ENCODE measurements at regions not wholly inside any gene's neighbourhood (a gene's known extent, or its start where the extent isn't known, plus 50 kb on each side); places are given as distances from the start of the nearest gene placed in this dataset.

GRCh38 chr5:4065472-4066320 lies 470.1 kb downstream of the IRX1 start:
- peaks cover 9% of the 10 kb centered on the region for H3K9me3 Mint-ChIP-seq (ENCODE audit: low read depth, unreplicated experiment)

GRCh38 chr5:4068171-4068570 lies 472.5 kb downstream of the IRX1 start:
- CTCF ChIA-PET, result no interaction called here
- Mint-ChIP-seq H3K36me3 (ENCODE audit: insufficient read depth, unreplicated experiment) (no peaks in the 10 kb centered on the region), H3K27me3 (ENCODE audit: unreplicated experiment) (no peaks in the 10 kb centered on the region), H3K4me3 (ENCODE audit: low read depth, unreplicated experiment) (no peak overlapping the region), H3K4me1 (ENCODE audit: low read depth, unreplicated experiment) (no peaks in the 10 kb centered on the region), H3K27ac (ENCODE audit: unreplicated experiment) (no peak overlapping the region), H3K9me3 (ENCODE audit: low read depth, unreplicated experiment) (peaks cover 8% of the 10 kb centered on the region)
- no peak for DNase-seq
- no TSS peak for BruUV-seq (replicated peaks)
- no peak for TF ChIP-seq CTCF (IDR thresholded peaks at IDR 0.05; ENCODE audit: unreplicated experiment)
- intact Hi-C loops (cut with micrococcal nuclease; ENCODE audit: unreplicated experiment), result no loop called here

More at GRCh38 chr5:4065472-4066320, 470.1 kb downstream of the IRX1 start:
- no peak for DNase-seq
- CTCF ChIA-PET, result no interaction called here
- intact Hi-C loops (cut with micrococcal nuclease; ENCODE audit: unreplicated experiment), result no loop called here
- BruUV-seq (replicated peaks), result no TSS peak
- H3K27me3 Mint-ChIP-seq (ENCODE audit: unreplicated experiment), result no peaks in the 10 kb centered on the region
- no peak overlapping the region for H3K27ac Mint-ChIP-seq (ENCODE audit: unreplicated experiment)
- H3K4me1 Mint-ChIP-seq (ENCODE audit: low read depth, unreplicated experiment), result no peaks in the 10 kb centered on the region
- no peak for TF ChIP-seq CTCF (IDR thresholded peaks at IDR 0.05; ENCODE audit: unreplicated experiment)
- no peak overlapping the region for H3K4me3 Mint-ChIP-seq (ENCODE audit: low read depth, unreplicated experiment)
- H3K36me3 Mint-ChIP-seq (ENCODE audit: insufficient read depth, unreplicated experiment), result no peaks in the 10 kb centered on the region

GRCh38 chr5:4078544-4078943 lies 482.9 kb downstream of the IRX1 start:
- no peak for TF ChIP-seq CTCF (IDR thresholded peaks at IDR 0.05; ENCODE audit: unreplicated experiment)
- H3K4me1 Mint-ChIP-seq (ENCODE audit: low read depth, unreplicated experiment), result no peaks in the 10 kb centered on the region
- peaks cover 27% of the 10 kb centered on the region for H3K9me3 Mint-ChIP-seq (ENCODE audit: low read depth, unreplicated experiment)
- CTCF ChIA-PET, result no interaction called here
- no peaks in the 10 kb centered on the region for H3K27me3 Mint-ChIP-seq (ENCODE audit: unreplicated experiment)
- H3K27ac Mint-ChIP-seq (ENCODE audit: unreplicated experiment), result no peak overlapping the region
- no peak for DNase-seq
- H3K4me3 Mint-ChIP-seq (ENCODE audit: low read depth, unreplicated experiment), result no peak overlapping the region
- intact Hi-C loops (cut with micrococcal nuclease; ENCODE audit: unreplicated experiment), result no loop called here
- BruUV-seq (replicated peaks), result no TSS peak
- no peaks in the 10 kb centered on the region for H3K36me3 Mint-ChIP-seq (ENCODE audit: insufficient read depth, unreplicated experiment)

- Mint-ChIP-seq H3K27me3 (ENCODE audit: unreplicated experiment) (no peaks in the 10 kb centered on the region), H3K27ac (ENCODE audit: unreplicated experiment) (no peak overlapping the region), H3K36me3 (ENCODE audit: insufficient read depth, unreplicated experiment) (no peaks in the 10 kb centered on the region), H3K4me3 (ENCODE audit: low read depth, unreplicated experiment) (no peak overlapping the region), H3K4me1 (ENCODE audit: low read depth, unreplicated experiment) (no peaks in the 10 kb centered on the region), H3K9me3 (ENCODE audit: low read depth, unreplicated experiment) (peaks cover 30% of the 10 kb centered on the region)
- CTCF ChIA-PET, result no interaction called here
- TF ChIP-seq CTCF (IDR thresholded peaks at IDR 0.05; ENCODE audit: unreplicated experiment), result no peak
- intact Hi-C loops (cut with micrococcal nuclease; ENCODE audit: unreplicated experiment), result no loop called here
- DNase-seq, result no peak
- no TSS peak for BruUV-seq (replicated peaks)
Measured at GRCh38 chr5:4079831-4080230, 484.2 kb downstream of the IRX1 start.
